ENCODE measurements at regions not wholly inside any gene's neighbourhood (a gene's known extent, or its start where the extent isn't known, plus 50 kb on each side); places are given as distances from the start of the nearest gene placed in this dataset.

GRCh38 chr22:48900327-48900597 is 927.4 kb downstream of the BRD1 start:
- no peak for TF ChIP-seq EZH2 (IDR thresholded peaks at IDR 0.05; ENCODE audit: low read length, unreplicated experiment)
- no peak for TF ChIP-seq CTCF (conservative IDR thresholded peaks at IDR 0.05; ENCODE audit: low read depth, low read length)

Measured in PC-3 (cell line).